ENCODE measurements at regions not wholly inside any gene's neighbourhood (a gene's known extent, or its start where the extent isn't known, plus 50 kb on each side); places are given as distances from the start of the nearest gene placed in this dataset.
A peak's percentile ranks its signal among the peaks of the same experiment; 100 is the strongest.
"Not testable (repeated sequence)": the region's sequence is repeated elsewhere in the genome, so short reads cannot be mapped to it uniquely, and the experiment has no call there.

GRCh38 chr16:27600381-27600780 is 50.4 kb downstream of the KATNIP start:
- DNase-seq, result no peak

DNA sequence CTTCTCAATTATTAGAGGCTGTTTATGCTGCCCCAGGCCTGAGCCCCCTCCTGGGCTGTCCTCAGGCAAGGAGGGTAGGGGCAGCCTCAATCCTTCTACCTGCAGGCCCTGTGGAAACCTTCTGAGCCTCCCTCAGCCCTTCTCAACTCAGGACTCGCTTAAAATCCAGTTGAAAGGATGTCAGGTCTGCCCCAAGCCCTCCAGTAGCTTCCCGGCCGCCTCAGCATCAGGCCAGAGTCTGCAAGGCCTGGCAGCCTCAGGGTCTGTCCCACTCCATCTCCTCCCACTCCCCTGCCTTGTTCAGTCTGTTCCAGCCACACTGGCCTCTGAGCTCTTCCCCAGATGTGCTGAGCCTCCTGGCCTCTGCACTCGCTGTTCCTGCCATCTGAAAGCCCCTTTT is 52.2 kb downstream of the KATNIP start:
- no peak for DNase-seq

DNA sequence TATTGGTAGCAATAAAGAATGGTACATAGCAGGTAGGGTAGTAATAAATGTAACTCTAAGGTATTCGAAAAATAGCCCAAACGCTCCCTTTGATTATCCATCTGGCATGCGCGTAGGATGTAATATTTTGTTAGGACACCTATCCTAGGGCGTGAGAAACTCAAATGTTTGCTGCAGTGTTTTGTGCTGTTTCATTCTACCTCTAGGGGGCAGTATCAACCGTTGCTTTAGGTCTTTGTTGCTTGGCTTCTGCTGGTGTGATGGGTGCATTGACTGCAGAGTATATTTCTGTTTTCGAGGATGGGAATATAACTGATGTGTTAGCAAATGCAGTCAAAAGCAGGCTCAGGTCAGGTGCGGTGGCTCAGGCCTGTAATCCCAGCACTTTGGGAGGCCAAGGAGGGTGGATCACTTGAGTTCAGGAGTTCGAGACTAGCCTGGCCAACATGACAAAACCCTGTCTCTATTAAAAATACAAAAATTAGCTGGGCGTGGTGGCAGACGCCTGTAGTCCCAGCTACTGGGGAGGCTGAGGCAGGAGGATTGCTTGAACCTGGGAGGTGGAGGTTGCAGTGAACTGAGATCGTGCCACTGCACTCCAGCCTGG is 55.7 kb downstream of the KATNIP start:
- peak; percentile 53 for DNase-seq

DNA sequence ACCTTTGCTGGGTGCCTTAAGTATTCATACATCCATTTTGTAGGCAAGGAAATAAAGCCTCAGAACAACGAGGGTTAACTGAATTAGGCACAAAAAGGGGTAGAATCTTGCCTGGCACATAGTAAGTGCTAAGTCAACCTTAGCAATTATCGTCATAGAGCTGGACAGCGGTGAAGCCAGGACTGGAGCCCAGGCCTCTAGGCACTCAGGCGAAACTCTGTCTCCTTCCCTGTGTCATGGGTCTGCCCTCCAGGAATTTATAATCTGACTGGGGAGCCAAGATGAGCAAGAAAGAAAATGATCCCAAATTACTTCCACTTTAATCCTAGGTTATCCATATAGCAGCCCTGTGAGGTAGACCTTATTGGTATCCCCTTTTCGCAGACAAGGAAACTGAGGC is 61.4 kb downstream of the KATNIP start:
- no peak for DNase-seq

DNA sequence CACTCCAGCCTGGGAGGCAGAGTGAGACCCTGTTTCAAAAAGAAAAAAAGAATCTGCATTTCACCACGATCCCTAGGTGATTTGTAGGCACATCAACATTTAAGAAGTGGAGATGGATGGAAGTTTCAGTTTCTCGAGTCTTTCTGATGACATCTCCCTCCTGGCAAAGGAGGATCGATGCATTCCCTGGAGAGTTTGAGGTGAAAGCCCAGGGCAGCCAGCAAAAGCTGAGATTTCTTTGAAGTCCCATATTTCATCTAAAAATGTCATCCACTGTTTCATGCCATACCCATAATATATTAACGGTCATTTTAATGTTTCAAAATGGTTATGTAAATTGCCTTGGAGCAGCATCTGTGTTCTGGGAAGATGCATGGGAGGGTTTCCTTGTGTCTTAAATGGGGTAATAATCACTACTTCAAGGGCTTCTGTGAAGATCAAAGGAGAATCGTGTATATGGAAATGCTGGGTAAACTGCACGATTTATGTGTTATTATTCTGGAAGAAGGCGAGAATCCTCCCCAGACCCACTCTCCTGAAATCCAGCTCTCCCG is 63.4 kb downstream of the KATNIP start:
- DNase-seq, result no peak

- DNase-seq, result no peak
These were observed 67.7 kb downstream of the KATNIP start for GRCh38 chr16:27617665-27618064.

DNA sequence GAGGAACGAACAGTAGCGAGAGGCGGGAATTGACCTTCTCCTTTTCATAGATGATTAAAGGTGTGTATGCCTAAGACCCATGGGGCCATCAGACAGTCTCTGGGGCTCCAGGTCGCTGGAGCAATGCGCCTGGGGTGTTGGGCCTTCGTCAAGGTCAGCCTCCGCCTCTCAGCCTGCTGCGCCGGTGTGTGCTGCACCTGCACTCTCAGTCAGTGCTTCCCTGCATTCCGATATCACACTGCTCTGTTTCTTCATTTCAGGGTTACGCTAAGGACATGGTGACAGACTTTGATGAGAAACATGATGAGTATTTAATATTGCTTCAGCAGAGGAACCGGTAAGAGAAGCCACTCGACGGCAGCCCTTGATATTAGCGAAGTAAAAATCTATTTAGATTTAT is 68.2 kb downstream of the KATNIP start:
- DNase-seq, result no peak

DNA sequence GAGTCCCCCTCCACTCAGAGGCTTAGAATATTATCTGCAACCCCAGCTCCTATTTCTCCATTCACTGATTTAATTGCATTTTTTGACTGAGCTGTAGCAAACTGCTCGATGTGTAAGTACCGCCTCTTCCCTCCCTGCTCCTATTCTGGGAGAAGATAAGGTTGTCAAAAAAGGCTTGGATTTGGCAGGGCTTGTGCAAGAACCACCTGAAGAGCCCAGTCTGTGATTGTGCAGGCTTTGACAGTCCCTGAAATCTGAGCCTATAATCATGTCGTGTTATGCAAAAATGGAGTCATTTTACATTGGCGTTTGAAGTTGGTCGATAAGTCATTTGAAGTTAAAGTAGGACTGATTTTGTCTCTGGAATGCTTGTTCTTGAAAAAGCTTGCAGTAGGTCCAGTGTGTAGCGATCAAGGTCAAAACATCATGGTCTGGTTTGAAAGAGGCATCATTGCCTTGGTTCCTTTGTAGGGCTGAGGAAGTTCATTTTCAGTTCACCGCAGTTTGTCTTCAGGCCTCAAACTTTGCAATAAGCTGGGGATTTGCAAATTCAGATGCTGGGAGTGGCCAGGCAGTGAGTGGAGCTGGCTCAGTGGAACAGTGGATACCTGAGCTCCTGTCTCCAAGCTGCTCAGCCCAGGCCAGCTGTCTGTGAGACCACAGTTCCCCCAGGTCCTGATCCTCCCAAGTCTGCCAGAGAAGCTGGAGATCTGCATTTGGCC is 68.8 kb downstream of the KATNIP start:
- DNase-seq, result no peak

DNA sequence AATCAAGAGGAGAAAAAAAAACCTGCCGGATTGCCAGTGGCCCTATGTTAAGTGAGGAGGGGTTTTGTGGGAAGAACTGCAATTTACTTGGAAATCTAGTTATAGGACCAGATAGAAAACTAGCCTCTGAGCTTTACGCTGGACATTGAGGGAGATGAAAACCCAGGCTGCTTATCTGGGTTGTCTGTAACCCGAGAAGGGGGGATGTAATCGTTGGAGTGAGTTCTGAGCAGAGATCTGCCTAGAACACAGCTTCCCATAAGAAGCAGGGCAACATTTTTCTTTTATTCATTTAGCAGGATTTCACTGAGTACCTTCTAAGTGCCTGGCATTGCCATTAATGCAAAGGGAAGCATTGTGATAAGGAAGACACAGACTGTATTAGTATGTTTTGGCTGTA is 70.6 kb downstream of the KATNIP start:
- DNase-seq, result no peak

DNA sequence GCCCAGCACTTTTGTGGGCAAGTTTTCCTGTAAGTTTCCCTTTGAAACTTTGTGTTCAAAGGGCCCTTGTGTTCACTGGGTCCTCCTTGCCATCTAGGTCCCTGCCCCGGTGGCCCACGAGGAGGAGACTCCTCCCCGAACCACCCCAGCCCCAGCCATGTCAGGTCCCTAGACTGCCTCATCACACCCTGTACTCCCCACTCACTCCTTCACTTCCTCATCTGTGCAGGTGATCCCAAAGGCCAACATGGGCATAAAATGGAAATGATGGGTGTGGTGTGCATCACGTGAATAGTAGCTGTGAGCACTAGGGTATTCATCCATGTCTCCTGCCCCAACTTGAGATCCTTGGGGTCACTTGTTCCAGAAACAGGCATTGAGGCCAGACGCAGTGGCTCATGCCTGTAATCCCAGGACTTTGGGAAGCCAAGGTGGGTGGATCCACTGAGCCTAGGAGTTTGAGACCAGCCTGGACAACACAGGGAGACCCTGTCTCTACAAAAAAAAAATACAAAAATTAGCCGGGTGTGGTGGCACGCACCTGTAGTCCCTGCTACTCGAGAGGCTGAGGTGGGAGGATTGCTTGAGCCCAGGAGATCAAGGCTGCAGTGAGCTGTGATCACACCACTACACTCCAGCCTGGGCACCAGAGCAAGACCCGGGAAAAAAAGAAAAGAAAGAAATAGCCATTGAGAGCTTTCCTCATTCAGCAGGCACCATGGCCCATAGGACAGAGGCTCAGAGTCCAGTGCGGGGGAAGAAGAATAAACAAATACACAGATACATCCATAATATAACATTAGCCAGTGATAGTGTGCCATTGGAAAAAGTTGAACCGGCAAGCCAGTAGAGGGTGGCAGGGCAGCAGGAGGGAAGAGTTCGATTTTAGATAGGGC is 74.5 kb downstream of the KATNIP start:
- no peak for DNase-seq

DNA sequence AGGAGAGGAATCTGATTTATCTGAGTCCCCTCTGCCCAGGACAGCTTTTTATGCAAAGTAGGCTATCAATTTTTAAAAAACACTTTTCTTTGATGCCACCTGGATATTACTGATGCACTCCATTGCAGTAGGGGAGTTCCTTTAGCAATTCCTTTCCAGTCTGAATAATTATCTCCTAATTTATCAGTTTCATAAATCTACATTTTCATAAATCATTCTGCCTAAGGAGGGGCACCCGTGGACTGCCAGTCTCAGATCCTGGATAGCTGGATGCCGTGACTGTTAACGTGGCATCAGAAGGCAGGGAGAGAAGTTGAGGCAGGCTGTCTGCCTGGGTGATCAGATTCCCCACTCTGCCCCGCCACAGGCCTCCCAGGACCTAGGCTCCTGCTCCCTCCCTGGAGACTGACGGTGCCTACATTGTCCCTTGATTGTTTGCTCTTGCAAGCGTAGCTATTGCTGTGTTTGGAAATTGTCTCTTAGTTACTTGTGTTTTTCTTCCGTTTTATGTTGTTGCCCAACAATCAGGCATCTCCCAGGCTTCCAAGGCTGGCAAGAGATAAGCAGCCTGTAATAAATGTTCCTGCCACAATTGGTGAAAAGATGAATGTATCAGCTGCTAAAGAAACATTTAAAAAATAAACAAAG is 75.2 kb downstream of the KATNIP start:
- peak; percentile 51 for DNase-seq

- DNase-seq, result no peak
These were observed 77.2 kb downstream of the KATNIP start for GRCh38 chr16:27627136-27627535.

- DNase-seq, result no peak
These were observed 78.4 kb downstream of the KATNIP start for GRCh38 chr16:27628241-27628942.

DNA sequence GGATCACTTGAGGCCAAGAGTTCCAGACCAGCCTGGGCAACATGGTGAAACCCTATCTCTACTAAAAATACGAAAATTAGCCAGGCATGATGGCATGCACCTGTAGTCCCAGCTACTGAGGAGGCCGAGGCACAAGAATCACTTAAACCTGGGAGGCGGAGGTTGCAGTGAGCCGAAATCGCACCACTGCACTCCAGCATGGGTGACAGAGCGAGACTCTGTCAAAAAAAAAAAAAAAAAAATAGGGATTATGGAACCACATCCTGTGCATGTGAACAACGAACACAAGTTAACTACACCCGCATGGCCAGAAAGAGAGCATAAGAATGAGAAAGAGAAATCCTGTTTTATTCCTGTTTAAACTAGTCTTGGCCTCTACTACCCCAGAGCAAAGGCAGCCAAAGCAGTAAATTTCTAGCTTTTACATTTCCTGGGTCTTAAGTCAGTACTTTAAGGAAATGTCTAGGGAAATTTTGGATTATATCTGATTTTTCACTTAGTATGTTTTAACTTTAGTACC is 79.1 kb downstream of the KATNIP start:
- not testable (repeated sequence) for DNase-seq

DNA sequence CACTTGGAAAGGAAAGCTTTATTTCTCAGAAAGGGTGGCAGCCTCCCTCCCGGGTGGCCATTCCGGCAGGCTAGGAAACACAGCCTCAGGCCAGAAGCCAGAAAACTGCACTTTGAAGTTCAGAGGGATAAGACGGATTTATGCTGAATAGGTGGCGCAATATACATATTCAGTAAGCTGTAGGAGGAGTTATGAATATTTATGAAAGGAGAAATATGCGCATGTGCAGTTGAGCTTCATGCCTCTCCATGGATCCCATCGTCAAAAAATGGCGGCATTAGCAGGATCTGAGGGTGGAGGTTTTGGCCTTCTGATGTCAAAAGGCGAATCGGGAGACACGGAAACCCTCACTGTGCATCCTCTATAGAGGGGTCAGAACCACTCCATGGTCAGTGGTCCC is 82.3 kb downstream of the KATNIP start:
- no peak for DNase-seq

DNA sequence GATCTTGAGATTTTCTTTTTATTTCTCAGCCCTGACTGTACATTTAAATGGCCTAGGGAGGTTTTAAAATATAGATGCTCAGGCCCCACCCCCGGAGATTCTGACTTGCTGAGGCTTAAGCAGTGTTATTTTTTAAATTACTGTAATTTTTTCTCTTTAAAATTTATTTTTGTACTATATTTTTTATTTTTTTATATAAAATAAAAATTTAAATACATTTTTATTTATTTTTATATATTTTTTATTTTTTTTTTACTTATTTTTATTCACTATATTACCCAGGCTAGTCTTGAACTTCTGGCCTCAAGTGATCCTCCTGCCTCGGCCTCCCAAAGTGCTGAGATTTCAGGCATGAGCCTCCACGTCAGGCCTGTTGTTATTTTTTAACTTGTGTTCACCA is 83.3 kb downstream of the KATNIP start:
- DNase-seq, result no peak

GRCh38 chr16:27633721-27634120 is 83.8 kb downstream of the KATNIP start:
- no peak for DNase-seq

- no peak for DNase-seq
These were observed 84.8 kb downstream of the KATNIP start for GRCh38 chr16:27634779-27635178.

- DNase-seq, result no peak
These were observed 86.7 kb downstream of the KATNIP start for GRCh38 chr16:27636453-27637240.

DNA sequence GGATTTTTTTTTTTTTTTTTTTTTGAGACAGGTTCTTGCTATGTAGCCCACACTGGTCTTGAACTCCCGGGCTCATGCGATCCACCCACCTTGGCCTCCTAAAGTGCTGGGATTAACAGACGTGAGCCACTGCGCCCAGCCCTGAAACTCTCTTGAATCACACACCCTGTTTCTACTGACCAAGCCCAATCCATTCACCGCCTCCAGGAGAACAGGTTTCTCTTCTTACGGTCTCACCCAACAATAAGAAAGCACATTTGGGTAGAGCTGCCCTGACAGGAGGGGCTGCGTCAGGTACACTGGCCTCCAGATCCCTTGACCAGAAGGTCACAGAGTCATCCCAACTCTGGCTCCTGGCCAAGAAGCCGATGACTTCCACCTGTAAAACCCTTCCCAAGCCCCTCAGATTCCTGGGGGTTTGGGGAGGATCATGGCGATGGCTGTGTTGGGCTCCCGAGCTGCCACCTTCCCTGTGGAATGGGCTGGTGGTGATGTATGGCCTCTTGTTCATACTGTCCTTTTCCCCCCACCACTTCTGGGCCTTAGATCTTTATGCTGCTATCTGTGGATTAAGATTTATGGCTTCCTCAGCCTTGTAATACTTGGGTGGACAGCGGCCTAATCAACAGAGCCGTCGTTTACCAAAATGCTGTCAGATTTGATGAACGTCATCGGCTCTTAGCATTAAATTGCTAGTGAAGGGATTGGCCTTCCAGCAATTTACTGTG is 89.1 kb downstream of the KATNIP start:
- no peak for DNase-seq

All from NCI-H1436 (cell line).